MM.1S (cell line): ENCODE measurements at regions not wholly inside any gene's neighbourhood (a gene's known extent, or its start where the extent isn't known, plus 50 kb on each side); places are given as distances from the start of the nearest gene placed in this dataset.

Source experiments
- DNase-seq: peaks from one replicate; pipeline ENCODE4 v3.0.0-alpha.2; 2015
- H2AFZ ChIP-seq: fragments of 300-600 bp; sonication (generic); 2 replicates; pipeline ENCODE4 v1.6.0; 2016; ENCODE audit warnings: antibody characterized with exemption, low read length
- H3F3A ChIP-seq: fragments of 300-600 bp; sonication (generic); 2 replicates; pipeline ENCODE4 v1.6.1; 2016; ENCODE audit warnings: mild to moderate bottlenecking, antibody characterized with exemption, low read length, moderate library complexity, mixed read lengths; ENCODE audit not compliant: insufficient read depth
- H3K27ac ChIP-seq: fragments of 300-600 bp; sonication (generic); 2 replicates; pipeline ENCODE4 v1.5.1; 2016; ENCODE audit warnings: mild to moderate bottlenecking, low read length
- H3K27me3 ChIP-seq: fragments of 300-600 bp; sonication (generic); replicated peaks from 2 replicates; pipeline ENCODE4 v1.6.0; 2016; ENCODE audit warnings: low read length; ENCODE audit not compliant: insufficient read depth
- H3K36me3 ChIP-seq: fragments of 300-600 bp; sonication (generic); replicated peaks from 2 replicates; pipeline ENCODE4 v1.6.1; 2016; ENCODE audit warnings: mild to moderate bottlenecking, low read length, mixed read lengths; ENCODE audit not compliant: insufficient read depth
- H3K4me1 ChIP-seq: fragments of 300-600 bp; sonication (generic); 2 replicates; pipeline ENCODE4 v1.6.1; 2016; ENCODE audit warnings: low read length, mixed read lengths
- H3K4me2 ChIP-seq: fragments of 300-600 bp; sonication (generic); 2 replicates; pipeline ENCODE4 v1.6.0; 2016; ENCODE audit warnings: low read depth, low read length
- H3K4me3 ChIP-seq: fragments of 300-600 bp; sonication (generic); 2 replicates; pipeline ENCODE4 v1.5.1; 2016; ENCODE audit warnings: low read length, mixed read lengths
- H3K79me2 ChIP-seq: fragments of 300-600 bp; sonication (generic); 2 replicates; pipeline ENCODE4 v1.6.1; 2016; ENCODE audit warnings: mixed run types, low read length, mixed read lengths
- H3K9ac ChIP-seq: fragments of 300-600 bp; sonication (generic); 2 replicates; pipeline ENCODE4 v1.6.1; 2016; ENCODE audit warnings: low read length, mixed read lengths
- H3K9me2 ChIP-seq: fragments of 300-600 bp; sonication (generic); replicated peaks from 2 replicates; pipeline ENCODE4 v1.6.1; 2016; ENCODE audit warnings: mild to moderate bottlenecking, low read length, mixed read lengths; ENCODE audit not compliant: insufficient read depth
- H3K9me3 ChIP-seq: fragments of 300-600 bp; sonication (generic); replicated peaks from 2 replicates; pipeline ENCODE4 v1.6.1; 2016; ENCODE audit warnings: mild to moderate bottlenecking, low read length, mixed read lengths; ENCODE audit not compliant: insufficient read depth
- H4K20me1 ChIP-seq: fragments of 300-600 bp; sonication (generic); 2 replicates; pipeline ENCODE4 v1.6.1; 2016; ENCODE audit warnings: mild to moderate bottlenecking, low read length, moderate library complexity, mixed read lengths; ENCODE audit not compliant: insufficient read depth
- EZH2 ChIP-seq: fragments of 300-600 bp; sonication (generic); optimal IDR thresholded peaks from 2 replicates; pipeline ENCODE3; 2017; ENCODE audit warnings: low read depth, mild to moderate bottlenecking, antibody characterized with exemption, low read length, mixed read lengths
- EZH2phosphoT487 ChIP-seq: fragments of 300-600 bp; sonication (generic); IDR thresholded peaks from 2 replicates; pipeline ENCODE4 v1.6.1; 2018; ENCODE audit warnings: antibody characterized with exemption, low read length
- TF ChIP-seq, protein P1 (sequence below): fragments of 300-600 bp; sonication (generic); IDR thresholded peaks from 2 replicates; pipeline ENCODE4 v1.5.1; 2016; ENCODE audit warnings: antibody characterized with exemption, low read length, mixed read lengths

DNA sequence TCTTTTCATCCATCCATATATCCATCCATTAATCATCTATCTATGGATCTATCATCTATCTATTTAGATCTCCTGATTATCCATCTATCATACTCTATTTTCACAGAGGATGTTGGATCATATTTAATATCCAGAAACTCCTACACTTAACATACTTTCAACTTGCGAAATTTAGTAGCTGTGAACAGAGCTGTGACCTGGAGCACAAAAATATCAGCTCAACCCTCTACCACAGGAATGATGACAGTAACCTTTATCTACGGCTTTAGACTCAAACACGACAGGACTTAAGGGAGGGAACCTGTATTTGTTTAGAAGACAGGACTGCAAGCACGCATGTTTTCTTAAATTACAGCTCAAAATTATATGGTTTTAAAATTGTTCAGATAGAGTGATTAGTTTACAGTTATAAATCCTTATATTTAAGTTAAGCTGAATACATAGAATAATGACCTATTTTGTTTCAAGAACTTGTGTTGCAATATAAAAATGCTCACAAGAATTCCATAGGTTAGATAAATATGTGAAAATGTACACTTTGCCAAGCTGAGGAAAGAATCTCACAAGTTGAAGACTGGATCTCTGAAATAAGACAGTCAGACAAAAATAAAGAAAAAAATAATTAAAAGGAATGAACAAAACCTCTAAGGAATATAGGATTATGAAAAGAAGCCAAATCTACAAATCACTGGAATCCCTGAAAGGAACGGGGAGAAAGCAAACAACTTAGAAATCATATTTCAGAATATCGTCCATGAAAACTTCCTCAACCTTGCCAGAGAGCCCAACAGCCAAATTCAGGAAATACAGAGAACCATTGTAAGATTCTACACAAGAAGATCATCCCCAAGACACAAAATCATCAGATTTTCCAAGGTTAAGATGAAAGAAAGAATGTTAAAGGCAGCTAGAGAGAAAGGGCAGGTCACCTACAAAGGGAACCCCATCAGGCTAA, 142.0 kb downstream of the COL6A3 start:
- Histone ChIP-seq H3K36me3 (no peaks in the 10 kb centered on the region), H3F3A (no peaks in the 10 kb centered on the region), H3K27me3 (no peaks in the 10 kb centered on the region), H3K9ac (no peak overlapping the region), H3K79me2 (no peaks in the 10 kb centered on the region), H3K4me3 (no peak overlapping the region), H3K9me2 (no peaks in the 10 kb centered on the region), H3K9me3 (no peaks in the 10 kb centered on the region), H4K20me1 (no peaks in the 10 kb centered on the region), H3K4me1 (no peaks in the 10 kb centered on the region), H3K4me2 (no peak overlapping the region), H2AFZ (no peak overlapping the region), H3K27ac (no peak overlapping the region)
- no peak for TF ChIP-seq EZH2
- TF ChIP-seq, protein P1, sequence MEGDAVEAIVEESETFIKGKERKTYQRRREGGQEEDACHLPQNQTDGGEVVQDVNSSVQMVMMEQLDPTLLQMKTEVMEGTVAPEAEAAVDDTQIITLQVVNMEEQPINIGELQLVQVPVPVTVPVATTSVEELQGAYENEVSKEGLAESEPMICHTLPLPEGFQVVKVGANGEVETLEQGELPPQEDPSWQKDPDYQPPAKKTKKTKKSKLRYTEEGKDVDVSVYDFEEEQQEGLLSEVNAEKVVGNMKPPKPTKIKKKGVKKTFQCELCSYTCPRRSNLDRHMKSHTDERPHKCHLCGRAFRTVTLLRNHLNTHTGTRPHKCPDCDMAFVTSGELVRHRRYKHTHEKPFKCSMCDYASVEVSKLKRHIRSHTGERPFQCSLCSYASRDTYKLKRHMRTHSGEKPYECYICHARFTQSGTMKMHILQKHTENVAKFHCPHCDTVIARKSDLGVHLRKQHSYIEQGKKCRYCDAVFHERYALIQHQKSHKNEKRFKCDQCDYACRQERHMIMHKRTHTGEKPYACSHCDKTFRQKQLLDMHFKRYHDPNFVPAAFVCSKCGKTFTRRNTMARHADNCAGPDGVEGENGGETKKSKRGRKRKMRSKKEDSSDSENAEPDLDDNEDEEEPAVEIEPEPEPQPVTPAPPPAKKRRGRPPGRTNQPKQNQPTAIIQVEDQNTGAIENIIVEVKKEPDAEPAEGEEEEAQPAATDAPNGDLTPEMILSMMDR: no peak
- no peak for TF ChIP-seq EZH2phosphoT487
- no peak for DNase-seq
